ENCODE measurements at regions not wholly inside any gene's neighbourhood (a gene's known extent, or its start where the extent isn't known, plus 50 kb on each side); places are given as distances from the start of the nearest gene placed in this dataset.

GRCh38 chr12:90029317-90029716 lies 320.7 kb upstream of the ATP2B1 start:
- Mint-ChIP-seq H3K36me3 (ENCODE audit: low read depth) (no peaks in the 10 kb centered on the region), H3K4me1 (ENCODE audit: low read depth) (peaks cover 40% of the 10 kb centered on the region), H3K4me3 (no peak overlapping the region; the same call in 1 of the 2 replicates), H3K27ac (peak overlapping the region; percentile 80), H3K9me3 (no peaks in the 10 kb centered on the region), H3K27me3 (ENCODE audit: insufficient read depth) (no peaks in the 10 kb centered on the region)
- no peak for DNase-seq
- TF ChIP-seq, protein P1, sequence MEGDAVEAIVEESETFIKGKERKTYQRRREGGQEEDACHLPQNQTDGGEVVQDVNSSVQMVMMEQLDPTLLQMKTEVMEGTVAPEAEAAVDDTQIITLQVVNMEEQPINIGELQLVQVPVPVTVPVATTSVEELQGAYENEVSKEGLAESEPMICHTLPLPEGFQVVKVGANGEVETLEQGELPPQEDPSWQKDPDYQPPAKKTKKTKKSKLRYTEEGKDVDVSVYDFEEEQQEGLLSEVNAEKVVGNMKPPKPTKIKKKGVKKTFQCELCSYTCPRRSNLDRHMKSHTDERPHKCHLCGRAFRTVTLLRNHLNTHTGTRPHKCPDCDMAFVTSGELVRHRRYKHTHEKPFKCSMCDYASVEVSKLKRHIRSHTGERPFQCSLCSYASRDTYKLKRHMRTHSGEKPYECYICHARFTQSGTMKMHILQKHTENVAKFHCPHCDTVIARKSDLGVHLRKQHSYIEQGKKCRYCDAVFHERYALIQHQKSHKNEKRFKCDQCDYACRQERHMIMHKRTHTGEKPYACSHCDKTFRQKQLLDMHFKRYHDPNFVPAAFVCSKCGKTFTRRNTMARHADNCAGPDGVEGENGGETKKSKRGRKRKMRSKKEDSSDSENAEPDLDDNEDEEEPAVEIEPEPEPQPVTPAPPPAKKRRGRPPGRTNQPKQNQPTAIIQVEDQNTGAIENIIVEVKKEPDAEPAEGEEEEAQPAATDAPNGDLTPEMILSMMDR (IDR thresholded peaks at IDR 0.05), result no peak

- peaks cover 47% of the 10 kb centered on the region for H3K4me1 Mint-ChIP-seq (ENCODE audit: low read depth)
- H3K4me3 Mint-ChIP-seq, result peak overlapping the region; percentile 26
- no peaks in the 10 kb centered on the region for H3K36me3 Mint-ChIP-seq (ENCODE audit: low read depth)
These were observed 320.0 kb upstream of the ATP2B1 start for GRCh38 chr12:90028635-90029051.

GRCh38 chr12:90027889-90028634 lies 319.4 kb upstream of the ATP2B1 start:
- H3K27ac Mint-ChIP-seq, result peak overlapping the region; percentile 80
- H3K36me3 Mint-ChIP-seq (ENCODE audit: low read depth), result no peaks in the 10 kb centered on the region
- TF ChIP-seq, protein P1 (IDR thresholded peaks at IDR 0.05), result no peak
- DNase-seq, result peak; percentile 55
- H3K9me3 Mint-ChIP-seq, result no peaks in the 10 kb centered on the region
- H3K4me3 Mint-ChIP-seq, result peak overlapping the region; percentile 26
- peaks cover 53% of the 10 kb centered on the region for H3K4me1 Mint-ChIP-seq (ENCODE audit: low read depth)
- H3K27me3 Mint-ChIP-seq (ENCODE audit: insufficient read depth), result no peaks in the 10 kb centered on the region

More at GRCh38 chr12:90028635-90029051, 320.0 kb upstream of the ATP2B1 start:
- Mint-ChIP-seq H3K9me3 (no peaks in the 10 kb centered on the region), H3K27me3 (ENCODE audit: insufficient read depth) (no peaks in the 10 kb centered on the region), H3K27ac (peak overlapping the region; percentile 80)
- TF ChIP-seq, protein P1 (IDR thresholded peaks at IDR 0.05), result no peak
- peak; percentile 61 for DNase-seq

DNA sequence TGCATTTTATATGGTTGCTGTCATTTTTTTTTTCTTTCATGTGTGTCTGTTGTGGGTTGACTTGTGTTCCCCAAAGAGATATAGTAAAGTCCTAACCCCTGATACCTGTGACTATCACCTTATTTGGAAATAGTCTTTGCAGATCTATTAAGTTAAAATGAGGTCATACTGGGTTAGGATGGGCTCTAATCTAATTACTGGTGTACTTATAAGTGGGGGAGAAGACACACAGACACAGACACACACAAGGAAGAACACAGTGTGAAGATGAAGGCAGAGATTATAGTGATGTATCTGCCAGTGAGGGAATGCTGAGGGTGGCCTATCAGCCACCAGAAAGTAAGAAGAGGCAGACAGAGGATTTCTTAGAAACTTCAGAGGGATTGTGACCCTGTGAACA lies 318.4 kb upstream of the ATP2B1 start:
- no peaks in the 10 kb centered on the region for H3K9me3 Mint-ChIP-seq
- no peaks in the 10 kb centered on the region for H3K36me3 Mint-ChIP-seq (ENCODE audit: low read depth)
- H3K27ac Mint-ChIP-seq, result no peak overlapping the region
- no peaks in the 10 kb centered on the region for H3K27me3 Mint-ChIP-seq (ENCODE audit: insufficient read depth)
- no peak for DNase-seq
- H3K4me3 Mint-ChIP-seq, result no peak overlapping the region
- peaks cover 54% of the 10 kb centered on the region for H3K4me1 Mint-ChIP-seq (ENCODE audit: low read depth)
- TF ChIP-seq, protein P1 (IDR thresholded peaks at IDR 0.05), result no peak

GRCh38 chr12:90026516-90026915 lies 317.9 kb upstream of the ATP2B1 start:
- H3K27ac Mint-ChIP-seq, result no peak overlapping the region
- DNase-seq, result no peak
- no peak overlapping the region for H3K4me3 Mint-ChIP-seq
- peaks cover 51% of the 10 kb centered on the region for H3K4me1 Mint-ChIP-seq (ENCODE audit: low read depth)
- H3K9me3 Mint-ChIP-seq, result no peaks in the 10 kb centered on the region
- H3K36me3 Mint-ChIP-seq (ENCODE audit: low read depth), result no peaks in the 10 kb centered on the region
- H3K27me3 Mint-ChIP-seq (ENCODE audit: insufficient read depth), result no peaks in the 10 kb centered on the region
- TF ChIP-seq, protein P1 (IDR thresholded peaks at IDR 0.05), result no peak
